Stimulated activated CD8-positive, alpha-beta memory T cell treated with anti-CD3 and anti-CD28 coated beads, Interleukin-4, amount 100 ng/mL, for 4 hours (primary cell): ENCODE measurements at regions not wholly inside any gene's neighbourhood (a gene's known extent, or its start where the extent isn't known, plus 50 kb on each side); places are given as distances from the start of the nearest gene placed in this dataset.

ENCODE experiments used
- DNase-seq, 2 donors: peaks; one replicate each; pipeline ENCODE4 v3.0.0-alpha.2; 2020; ENCODE audit warnings: low read depth in 2 of 2, low spot score in 1 of 2

DNA sequence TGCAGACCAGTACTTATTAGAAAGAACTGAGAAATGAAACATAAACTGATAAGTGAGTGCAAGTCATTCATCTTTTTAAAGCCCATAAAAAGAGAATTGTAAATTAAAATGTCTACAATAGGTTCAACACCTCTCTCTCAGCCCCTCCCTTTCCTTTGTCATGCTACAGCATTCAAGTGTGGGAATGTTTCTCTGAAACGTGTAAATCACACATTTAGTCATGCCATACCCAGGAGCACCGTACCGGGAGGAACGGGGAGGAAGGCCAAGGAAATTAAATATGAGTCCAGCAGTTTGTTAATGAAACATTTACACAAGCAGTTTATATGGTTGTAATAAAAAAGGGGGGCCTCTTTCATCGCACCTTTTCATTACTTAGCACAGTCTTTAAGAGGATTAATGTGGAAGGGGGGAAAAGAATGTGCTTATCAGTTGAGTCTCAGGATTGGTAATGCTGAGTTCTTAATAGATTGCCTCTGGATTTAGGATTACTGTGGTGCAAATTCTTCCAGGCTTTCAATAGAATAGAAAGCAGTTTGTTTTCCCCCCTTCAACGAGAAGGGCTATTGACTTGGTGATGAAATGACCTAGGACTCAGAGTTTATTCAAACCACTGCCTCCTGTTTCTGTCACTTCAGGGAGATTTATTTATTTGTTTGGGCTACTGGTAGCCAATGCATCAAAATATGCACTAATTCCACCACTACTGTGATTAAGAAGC lies 176.0 kb upstream of the ZNF608 start:
- DNase-seq: no peak

DNA sequence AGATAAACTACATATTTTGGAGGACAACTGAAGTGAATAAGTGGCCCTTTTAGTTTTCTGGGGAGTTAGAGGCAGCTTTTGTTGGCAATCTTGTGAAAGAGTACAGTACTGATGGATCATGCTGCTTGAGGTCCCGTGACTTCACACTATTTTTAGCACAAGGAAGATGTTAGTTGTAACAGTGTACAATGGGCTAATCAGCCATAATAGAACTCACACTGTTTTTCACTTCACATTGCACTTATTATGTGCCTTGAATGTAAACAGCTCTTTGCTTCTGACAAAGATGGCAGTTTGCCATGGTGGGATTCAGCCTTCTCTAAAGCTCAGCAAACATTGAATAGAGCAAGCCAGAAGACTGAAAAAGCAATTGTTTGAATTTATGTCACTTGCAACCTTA lies 176.7 kb upstream of the ZNF608 start:
- DNase-seq: no peak

DNA sequence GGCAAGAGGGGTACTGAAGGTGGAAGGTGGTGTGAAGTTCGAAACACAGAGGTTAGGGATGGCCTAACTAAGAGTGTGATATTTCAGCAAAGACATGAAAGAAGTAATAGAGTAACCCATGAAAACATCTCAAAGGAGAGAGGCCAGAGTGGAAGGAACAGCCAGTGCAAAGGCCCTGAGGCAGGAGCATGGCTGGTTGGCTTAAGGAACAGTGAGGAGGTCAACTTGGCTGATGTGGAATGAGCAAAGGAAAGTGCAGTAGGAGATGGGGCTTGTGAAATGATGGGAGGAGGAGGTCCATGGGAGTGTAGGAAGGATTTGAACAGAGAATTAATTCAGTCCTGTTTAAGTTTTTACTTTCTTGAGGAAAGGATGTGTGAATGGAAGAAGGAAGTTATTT lies 178.3 kb upstream of the ZNF608 start:
- DNase-seq: no peak

DNA sequence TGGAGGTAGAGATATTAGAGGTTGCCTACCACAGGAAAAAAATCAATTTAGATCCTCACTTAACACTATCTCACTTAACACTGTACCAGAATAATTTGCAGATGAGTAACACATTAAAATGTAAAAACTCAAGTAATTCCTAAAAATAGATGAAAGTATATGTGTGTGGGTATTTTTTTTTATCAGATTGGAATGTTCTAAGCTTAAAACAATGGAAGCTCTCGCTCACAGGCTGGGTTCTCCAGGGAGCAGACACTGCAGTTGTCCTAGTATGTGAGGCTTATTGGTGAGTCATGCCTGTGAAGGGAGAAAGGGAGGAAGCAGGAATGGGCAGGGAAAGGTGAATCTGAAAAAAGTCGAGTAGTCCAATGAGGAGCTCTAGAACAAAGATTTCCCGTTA lies 181.3 kb upstream of the ZNF608 start:
- DNase-seq: no peak

DNA sequence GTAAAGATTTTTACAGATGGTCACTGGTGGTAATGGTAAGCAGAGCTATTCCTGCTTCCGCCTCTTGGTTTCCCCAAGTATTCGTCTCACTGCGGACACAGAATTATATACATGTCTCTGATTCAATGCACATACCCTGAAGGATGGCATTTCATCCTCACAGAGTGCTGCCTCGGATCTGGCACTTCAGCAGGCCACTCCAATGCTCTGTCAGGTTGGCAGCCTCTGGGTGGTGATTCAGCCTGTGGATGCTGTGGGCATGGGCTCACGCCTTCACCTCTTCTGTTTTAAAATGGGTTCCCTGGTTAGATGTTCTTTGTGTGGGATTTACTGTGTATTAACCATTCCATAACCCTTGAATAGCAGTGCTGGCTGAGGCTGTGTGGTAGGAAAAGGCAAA lies 182.6 kb upstream of the ZNF608 start:
- DNase-seq: no peak

DNA sequence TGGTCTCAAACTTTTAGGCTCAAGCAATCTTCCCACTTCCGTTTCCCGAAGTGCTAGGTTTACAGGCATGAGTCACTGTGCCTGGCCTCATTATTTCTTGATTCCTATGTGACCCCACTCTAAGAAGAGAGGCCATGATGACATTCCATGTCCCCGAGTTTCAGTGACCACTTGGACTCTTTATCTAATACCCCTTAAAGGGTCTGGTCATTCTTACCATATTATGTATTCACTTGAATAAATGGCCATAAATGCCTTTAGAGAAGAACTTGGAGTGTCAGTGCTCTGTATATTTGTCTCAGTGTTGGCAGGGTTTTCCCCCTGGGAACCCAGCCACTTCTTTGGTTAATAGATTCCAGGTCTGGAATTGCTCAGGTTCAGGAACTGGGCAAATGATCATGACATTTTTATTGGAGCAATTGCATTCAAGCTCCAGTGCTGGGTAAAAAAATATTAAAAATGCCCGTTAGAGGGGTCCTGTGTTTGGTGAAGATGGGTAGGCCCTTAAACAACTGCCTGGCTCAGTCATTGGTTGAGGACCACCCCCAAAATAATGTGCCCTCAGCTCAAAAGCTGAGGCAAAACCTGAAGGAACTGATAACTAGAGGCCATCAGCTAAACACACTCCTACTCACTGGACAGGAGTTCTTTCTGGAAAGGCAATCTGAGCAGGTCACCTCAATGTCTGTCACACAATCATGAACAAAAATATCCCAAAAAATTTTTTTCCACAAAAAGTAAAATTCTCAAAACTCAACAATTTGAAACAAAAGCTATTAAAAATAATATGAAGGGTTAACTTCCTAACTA lies 186.6 kb upstream of the ZNF608 start:
- DNase-seq: no peak

DNA sequence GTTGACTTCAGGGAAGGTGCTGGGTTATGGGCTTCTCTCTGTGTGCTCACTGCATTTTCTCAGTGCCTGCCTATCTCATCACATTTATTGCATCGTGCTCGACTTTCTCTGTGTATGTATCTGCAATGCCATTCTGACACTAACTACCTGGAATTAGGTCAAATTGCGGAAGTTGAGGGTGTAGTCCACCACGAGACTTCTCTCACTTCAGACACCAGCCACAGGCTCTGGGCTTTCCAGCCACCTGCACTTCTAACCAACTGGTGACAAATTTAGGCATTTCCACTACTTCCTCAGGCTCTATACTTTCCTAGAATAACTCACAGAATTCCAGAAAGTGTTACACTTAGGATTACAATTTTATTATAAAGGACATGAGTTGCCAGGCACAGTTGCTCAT lies 188.6 kb upstream of the ZNF608 start:
- no peak for DNase-seq

DNA sequence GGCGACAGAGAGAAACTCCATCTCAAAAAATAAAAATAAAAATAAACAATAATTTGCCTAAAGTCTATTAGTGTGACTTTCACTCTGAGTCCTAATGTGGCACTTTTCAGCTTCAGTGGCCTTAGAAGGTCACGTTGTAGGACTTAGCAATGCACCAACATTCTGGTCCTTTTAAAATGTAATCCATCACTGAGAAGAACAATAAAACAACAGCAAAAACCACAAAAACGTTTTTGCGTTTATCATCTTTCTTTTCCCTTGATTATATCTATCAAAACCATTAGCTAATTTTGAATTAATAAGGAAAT lies 190.1 kb upstream of the ZNF608 start:
- no peak for DNase-seq

DNA sequence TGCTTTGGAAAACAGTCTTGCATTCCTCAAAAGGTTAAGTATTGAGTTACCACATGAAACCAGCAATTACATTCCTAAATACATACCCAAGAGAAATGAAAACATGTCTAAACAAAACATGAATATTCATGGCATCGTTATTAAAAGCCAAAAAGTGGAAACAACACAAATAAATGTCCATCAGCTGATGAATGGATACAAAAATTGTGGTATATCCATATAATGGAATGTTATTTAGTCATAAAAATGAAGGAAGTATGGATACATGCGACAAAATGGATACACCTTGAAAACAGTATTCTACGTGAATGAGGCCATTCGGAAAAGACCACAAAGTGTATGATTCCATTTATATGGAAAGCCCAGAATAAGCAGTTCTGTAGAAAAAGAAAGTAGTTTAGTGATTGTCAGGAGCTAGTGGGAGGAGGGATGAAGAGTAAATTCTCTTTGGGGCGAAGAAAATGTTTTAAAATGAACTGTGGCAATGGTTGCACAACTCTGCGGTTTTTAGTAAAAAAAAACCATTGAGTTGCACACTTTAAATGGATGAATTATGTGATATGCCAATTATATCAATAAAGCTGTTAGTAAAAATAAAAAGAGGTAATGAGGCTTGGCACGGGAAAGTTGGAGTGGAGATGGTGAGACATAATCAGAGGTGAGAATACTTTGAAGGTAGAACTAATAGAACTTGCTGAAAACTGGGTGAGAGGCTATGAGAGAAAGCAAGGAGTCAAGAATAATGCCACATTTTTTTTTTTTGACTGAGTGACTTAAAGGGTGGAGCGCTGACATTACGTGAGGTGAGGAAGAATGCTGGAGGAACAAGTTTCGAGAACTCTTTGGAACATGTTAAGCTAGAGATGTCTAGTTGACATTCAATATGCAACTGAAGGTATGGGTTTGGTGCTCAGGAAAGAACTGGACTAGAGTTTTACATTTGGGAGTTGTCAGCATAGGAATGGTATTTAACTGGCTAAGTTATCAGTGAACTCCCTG lies 194.9 kb upstream of the ZNF608 start:
- no peak for DNase-seq

DNA sequence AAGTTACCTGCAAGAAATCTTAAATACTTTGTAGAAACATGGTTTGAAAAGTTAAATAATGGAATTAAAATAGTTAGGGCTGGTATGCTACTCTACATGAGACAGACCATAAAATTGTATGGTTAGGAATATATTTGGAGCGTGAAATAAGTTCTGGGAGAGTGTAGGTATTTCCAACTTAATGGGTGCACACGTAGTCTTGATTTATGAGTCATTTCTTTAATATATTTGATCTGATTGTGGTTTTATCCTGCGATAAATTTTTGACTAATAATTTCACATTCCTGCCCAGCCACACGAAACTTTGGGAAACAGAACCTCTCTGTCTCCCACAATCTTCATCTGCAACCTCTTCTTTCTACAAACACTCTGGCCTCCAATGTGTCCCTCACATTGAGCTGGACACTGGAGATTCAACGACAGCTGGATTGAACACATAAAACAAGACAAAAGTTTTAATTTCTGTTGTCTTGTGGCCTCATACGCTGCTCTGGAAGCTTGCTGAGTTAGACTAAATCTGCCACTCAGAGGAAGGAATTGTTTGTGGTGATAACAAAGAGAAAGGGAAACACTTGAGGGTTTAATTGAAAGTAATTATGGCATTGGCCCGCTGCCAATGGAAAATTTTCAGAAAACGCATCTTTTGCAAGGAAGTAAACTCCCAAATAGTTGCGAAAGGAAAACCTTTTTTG lies 201.8 kb upstream of the ZNF608 start:
- no peak for DNase-seq

DNA sequence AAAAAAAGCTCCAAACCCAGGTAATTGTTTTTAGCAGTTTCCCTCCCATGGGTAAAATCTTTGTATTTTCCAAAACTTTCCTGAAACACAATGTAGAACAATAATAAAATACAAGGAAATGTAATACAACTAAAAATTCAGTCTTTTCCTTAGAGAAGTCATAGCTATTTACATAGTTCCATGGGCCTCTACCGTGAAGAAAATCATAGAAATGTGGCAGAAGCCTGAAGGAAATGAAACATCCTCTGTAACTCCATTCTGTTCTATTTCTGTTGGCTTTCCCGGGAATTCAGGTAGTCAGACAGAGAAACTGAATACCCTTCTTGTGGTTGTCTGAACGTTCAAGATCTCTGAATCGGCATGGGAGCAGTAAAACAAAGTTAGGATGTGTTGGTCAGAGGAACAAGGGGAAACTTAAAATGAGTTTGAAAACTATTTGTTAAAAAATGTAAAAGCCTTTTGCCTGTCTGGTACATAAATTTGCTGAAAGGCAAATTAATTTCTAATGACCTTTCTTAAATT lies 202.4 kb upstream of the ZNF608 start:
- no peak for DNase-seq

DNA sequence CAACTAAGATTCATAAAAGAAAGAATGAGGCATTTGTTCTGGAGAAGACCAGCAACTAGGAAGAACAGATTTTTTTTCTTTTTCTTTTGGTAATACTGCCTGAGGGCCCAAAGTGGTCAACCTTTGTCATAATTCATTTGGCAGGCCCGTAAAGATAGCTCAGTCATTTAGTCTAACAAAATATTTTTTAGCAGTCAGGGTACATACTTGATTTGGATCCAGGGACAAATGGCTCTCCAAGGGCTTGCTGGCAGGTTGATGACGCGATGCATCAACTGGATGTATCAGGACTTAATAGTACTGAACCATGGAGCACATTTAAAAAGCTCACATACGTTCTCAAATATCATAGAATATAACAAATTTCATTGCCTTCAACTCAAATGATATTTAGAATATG lies 203.4 kb upstream of the ZNF608 start:
- DNase-seq: no peak

DNA sequence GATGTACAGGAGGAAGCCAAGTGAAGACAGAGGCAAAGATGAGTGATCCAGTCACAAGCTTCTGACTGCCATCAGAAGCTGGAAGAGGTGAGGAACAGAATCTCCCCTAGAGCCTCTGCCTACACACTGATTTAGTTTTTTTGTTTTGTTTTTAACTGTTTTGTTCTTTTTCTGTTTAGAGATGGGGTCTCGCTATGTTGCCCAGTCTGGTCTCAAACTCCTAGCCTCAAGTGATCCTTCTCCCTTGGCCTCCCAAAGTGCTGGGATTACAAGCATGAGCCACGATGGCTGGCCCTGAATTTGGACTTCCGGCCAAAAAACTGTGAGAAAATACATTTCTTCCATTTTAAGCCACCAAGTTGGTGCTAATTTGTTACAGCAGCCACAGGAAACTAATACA lies 204.7 kb upstream of the ZNF608 start:
- DNase-seq: no peak

DNA sequence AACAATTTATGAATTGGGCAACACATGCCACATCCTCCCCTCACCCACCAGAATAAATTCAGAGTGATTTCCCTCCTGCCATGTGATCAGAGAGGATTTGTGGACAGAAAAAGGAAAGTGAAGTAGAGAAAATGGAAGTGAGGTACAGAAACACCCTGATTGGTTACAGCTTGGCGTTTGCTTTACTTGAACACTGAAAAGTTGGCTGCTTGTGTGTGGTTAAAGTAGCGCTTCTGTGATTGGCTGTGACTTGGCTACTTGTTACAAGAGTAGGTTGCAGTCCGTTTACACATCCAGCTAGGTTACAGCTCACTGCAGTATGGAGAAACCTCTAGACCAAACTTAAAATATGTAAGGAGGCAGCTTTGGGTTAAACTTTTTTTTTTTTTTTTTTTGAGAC lies 205.2 kb upstream of the ZNF608 start:
- DNase-seq: no peak

DNA sequence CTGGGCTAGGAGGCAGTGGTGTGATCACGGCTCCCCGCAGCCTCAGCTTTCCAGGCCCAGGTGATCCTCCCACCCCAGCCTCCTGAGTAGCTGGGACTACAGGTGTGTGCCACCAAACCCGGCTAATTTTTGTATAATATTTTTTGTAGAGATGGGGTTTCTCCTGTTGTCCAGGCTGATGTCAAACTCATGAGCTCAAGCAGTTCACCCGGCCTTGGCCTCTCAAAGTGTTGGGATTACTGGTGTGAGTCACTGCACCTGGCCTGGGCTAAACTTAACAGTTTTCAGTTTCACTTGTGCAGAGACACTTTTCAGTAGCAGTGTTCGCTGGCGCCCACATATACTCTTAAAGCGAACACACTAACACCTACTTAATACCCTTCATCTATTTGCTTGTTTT lies 205.6 kb upstream of the ZNF608 start:
- DNase-seq: no peak

DNA sequence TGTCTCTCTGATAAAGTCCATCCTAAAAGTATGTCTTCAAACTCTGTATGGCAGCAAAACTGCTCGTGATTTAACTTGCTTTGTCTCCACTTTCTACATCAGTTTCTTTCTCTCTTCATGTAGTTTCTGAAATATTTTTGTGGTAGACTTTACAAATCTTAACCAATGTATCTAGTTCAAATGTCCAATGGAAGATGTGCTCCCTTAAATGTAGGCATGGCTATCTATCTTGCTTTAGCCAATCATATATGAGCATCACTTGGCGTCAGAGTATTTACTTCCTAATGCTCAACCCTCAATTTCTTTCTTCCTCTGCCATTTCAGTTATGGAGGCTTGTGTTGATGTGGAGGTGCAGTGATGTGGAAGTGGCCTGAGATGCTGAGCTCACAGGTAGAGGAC lies 206.1 kb upstream of the ZNF608 start:
- DNase-seq: no peak

DNA sequence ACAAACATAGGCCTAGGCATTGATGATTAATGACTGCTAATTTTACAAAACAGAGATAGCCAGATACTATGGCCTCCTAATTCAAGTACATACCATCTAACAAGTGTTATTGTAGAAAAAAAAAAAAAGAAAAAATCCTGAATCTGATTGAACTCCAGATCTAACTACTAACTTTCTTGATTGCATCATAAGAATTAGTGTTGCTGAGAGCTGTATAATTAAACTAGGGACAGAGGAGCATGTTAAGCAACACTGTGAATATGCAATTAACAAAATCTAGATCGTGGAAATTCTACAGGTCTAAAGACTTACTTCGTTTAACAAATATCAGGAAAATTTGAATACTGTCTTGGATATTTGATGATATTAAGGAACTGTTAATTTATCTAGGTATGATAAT lies 208.3 kb upstream of the ZNF608 start:
- DNase-seq: no peak

DNA sequence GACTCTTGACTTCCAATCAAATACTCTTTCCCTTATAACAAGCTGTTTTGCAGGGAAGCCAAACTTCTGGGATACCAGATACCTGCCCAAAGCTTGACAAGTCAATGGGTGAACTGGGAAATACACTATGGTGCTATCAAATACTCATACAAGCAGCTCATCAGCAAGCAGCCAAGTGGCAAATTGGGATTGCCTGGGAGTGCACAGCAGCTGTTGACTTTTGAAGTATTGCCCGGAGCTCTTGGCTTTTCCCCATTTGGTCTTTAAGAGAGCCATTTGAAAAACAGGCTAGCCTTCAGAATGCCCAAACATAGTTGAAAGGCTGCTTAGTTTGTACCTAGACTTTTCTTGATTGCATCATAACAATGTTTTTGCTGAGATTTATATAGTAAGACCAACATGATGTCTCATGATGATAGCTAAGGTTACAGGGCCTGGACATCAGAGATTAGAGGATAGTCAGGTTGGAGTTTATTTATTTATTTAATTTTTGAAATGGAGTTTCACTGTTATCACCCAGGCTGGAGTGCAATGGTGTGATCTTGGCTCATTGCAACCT lies 210.1 kb upstream of the ZNF608 start:
- DNase-seq: no peak

DNA sequence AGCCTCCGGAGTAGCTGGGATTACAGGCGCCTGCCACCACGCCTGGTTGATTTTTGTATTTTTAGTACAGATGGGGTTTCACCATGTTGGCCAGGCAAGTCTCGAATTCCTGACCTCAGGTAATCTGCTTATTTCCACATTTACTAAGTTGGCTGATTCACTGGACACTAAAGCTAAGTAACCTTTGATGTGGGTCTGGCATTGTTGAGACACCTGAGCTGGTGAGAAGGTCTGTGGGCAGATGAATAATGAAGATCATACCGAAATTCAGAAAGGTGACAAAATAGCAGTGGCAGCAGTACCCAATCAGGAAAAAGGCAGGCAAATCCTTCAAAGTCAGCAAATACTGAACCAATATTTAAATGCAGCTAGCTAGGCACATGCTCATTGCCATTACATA lies 210.6 kb upstream of the ZNF608 start:
- no peak for DNase-seq

DNA sequence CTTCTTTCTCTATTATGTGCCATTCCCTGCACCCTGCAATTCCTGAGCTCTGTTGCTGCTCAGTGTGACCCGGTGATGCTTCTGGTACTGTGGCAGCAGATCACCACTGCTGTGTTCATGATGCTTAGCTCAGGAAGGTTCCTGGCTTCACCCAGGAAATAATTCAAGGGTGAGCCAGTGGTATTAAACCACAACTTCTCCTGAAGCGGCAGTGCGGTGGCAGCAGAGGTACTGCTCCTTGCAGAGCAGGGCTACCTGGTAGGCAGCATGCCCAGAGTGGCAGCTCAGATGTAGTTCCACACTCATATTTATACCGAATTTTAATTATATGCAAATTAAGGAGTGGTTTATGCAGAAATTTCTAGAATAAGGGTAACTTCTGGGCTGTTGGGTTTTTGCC lies 213.8 kb upstream of the ZNF608 start:
- DNase-seq: no peak

DNA sequence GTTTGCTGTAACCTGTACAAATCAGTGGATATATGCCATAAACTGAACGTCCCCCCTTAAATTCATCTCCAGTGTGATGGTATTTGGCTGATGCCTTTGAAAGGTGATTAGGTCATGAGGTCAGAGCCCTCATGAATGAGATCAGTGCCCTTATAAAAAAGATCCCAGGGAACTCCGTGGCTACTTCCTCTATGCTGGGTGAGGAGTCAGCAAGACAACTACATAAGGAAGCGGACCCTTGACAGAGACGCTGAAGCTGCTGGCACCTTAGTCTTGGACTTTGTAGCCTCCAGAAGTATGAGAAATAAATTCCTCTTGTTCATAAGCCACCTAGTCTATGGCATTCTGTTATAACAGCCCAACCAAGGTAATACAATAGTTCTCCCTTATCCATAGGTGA lies 215.1 kb upstream of the ZNF608 start:
- no peak for DNase-seq
